PC-3 (cell line): ENCODE measurements at regions not wholly inside any gene's neighbourhood (a gene's known extent, or its start where the extent isn't known, plus 50 kb on each side); places are given as distances from the start of the nearest gene placed in this dataset.

Source experiments
- ATAC-seq: fragments of 200-7000 bp; cut with Tn5 transposase; 2 replicates; pipeline ENCODE4 v1.9.1; 2020; ENCODE audit warnings: mild to moderate bottlenecking, moderate library complexity
- BruUV-seq: library from RNA; stranded (reverse); fragments of 400-500 nt; replicated peaks from 2 replicates; lab custom pipeline; 2021; lab: Mats Ljungman, UMichigan
- CTCF ChIA-PET: fragments of 300-600 bp; sonication (Branson Sonifier 250); formaldehyde crosslinking; loops from one replicate; lab custom pipeline; 2022; ENCODE audit warnings: antibody characterized with exemption; lab: Charles Lee
- POLR2A ChIA-PET: fragments of 300-600 bp; sonication (Branson Sonifier 250); formaldehyde crosslinking; loops from one replicate; lab custom pipeline; 2022; ENCODE audit warnings: antibody characterized with exemption; ENCODE audit not compliant: unreplicated experiment; lab: Charles Lee
- DNase-seq: peaks from one replicate; pipeline ENCODE4 v3.0.0-alpha.2; 2015
- H2AFZ ChIP-seq: fragments of 300-600 bp; sonication (generic); 2 replicates; pipeline ENCODE4 v1.6.0; 2016; ENCODE audit warnings: antibody characterized with exemption, low read length
- H3F3A ChIP-seq: fragments of 300-600 bp; sonication (generic); one replicate; pipeline ENCODE4 v1.6.0; 2017; ENCODE audit warnings: antibody characterized with exemption, low read length, control low read depth, mild to moderate bottlenecking; ENCODE audit not compliant: unreplicated experiment
- H3K27ac ChIP-seq: fragments of 300-600 bp; sonication (generic); 2 replicates; pipeline ENCODE4 v1.5.1; 2016; ENCODE audit warnings: mild to moderate bottlenecking, low read length
- H3K27me3 ChIP-seq: fragments of 300-600 bp; sonication (generic); 2 replicates; pipeline ENCODE4 v1.6.1; 2016; ENCODE audit warnings: low read length, mixed read lengths
- H3K36me3 ChIP-seq: fragments of 300-600 bp; sonication (generic); 2 replicates; pipeline ENCODE4 v1.6.1; 2016; ENCODE audit warnings: low read depth, mixed run types, low read length, mixed read lengths
- H3K4me1 ChIP-seq: fragments of 300-600 bp; sonication (generic); 2 replicates; pipeline ENCODE4 v1.5.1; 2016; ENCODE audit warnings: low read length; ENCODE audit not compliant: insufficient read depth
- H3K4me2 ChIP-seq: fragments of 300-600 bp; sonication (generic); 2 replicates; pipeline ENCODE4 v1.6.0; 2016; ENCODE audit warnings: low read length
- H3K4me3 ChIP-seq: fragments of 300-600 bp; sonication (generic); 2 replicates; pipeline ENCODE4 v1.5.1; 2016; ENCODE audit warnings: mild to moderate bottlenecking, low read length, mixed read lengths
- H3K79me2 ChIP-seq: fragments of 300-600 bp; sonication (generic); 2 replicates; pipeline ENCODE4 v1.6.1; 2017; ENCODE audit warnings: low read length, mixed read lengths
- H3K9ac ChIP-seq: fragments of 300-600 bp; sonication (generic); 2 replicates; pipeline ENCODE4 v1.6.0; 2016; ENCODE audit warnings: mild to moderate bottlenecking, low read length
- H3K9me2 ChIP-seq: fragments of 300-600 bp; sonication (generic); replicated peaks from 2 replicates; pipeline ENCODE4 v1.6.1; 2016; ENCODE audit warnings: mixed run types, low read length, mixed read lengths
- H3K9me3 ChIP-seq: fragments of 300-600 bp; sonication (generic); 2 replicates; pipeline ENCODE4 v1.6.1; 2016; ENCODE audit warnings: low read length, mixed read lengths
- H4K20me1 ChIP-seq: fragments of 300-600 bp; sonication (generic); 2 replicates; pipeline ENCODE4 v1.6.1; 2016; ENCODE audit warnings: low read length, mixed read lengths
- CTCF ChIP-seq: fragments of 300-600 bp; sonication (generic); conservative IDR thresholded peaks from 2 replicates; pipeline ENCODE4 v1.5.1; 2017; ENCODE audit warnings: antibody characterized with exemption, low read depth, mild to moderate bottlenecking, low read length
- EZH2 ChIP-seq: fragments of 300-600 bp; sonication (generic); IDR thresholded peaks from one replicate; pipeline ENCODE4 v1.6.1; 2017; ENCODE audit warnings: antibody characterized with exemption, mild to moderate bottlenecking, low read length; ENCODE audit not compliant: unreplicated experiment
- EZH2phosphoT487 ChIP-seq: fragments of 300-600 bp; sonication (generic); IDR thresholded peaks from 2 replicates; pipeline ENCODE4 v1.6.1; 2018; ENCODE audit warnings: mild to moderate bottlenecking, antibody characterized with exemption, low read length, borderline replicate concordance
- intact Hi-C: fragments of 100-400 bp; cut with micrococcal nuclease; formaldehyde crosslinking; loops from 2 replicates; pipeline ENCODE4 v1.9.0; 2023

DNA sequence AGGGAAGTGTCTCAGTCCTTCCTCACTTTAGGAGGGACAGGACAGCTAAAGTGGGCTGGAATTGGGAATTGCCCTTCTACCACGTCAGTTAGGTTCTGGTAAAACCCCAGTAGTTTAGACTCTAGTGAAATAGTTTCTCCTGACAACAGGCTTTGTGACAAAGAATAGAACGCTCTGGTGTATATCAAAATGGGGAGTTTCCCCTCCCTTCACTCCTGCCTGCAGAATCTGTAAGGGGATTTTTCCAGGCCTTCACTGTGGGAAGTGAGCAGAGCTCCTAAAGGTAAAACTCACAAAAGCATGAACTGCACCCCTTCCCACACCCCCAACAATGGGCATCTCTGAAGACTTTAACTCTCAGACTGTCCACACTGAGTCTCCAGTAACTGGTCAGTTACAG, 460.9 kb upstream of the LRRC4C start:
- H4K20me1 ChIP-seq: no peaks in the 10 kb centered on the region
- no peak overlapping the region for H3K4me3 ChIP-seq
- POLR2A ChIA-PET: interaction anchor here (0.6 kb wide), 1 partner anchor 15 kb away, joined by 3 read pairs; no protein-coding TSS in a partner anchor
- no peaks in the 10 kb centered on the region for H3K27me3 ChIP-seq
- H3K9ac ChIP-seq: no peak overlapping the region
- BruUV-seq: no TSS peak
- no peak overlapping the region for H3K27ac ChIP-seq
- CTCF ChIA-PET: no interaction called here
- H3K9me3 ChIP-seq: no peaks in the 10 kb centered on the region
- H2AFZ ChIP-seq: no peak overlapping the region
- H3F3A ChIP-seq: no peaks in the 10 kb centered on the region
- no peak overlapping the region for H3K4me2 ChIP-seq
- ATAC-seq (no peak), DNase-seq (no peak)
- H3K79me2 ChIP-seq: no peaks in the 10 kb centered on the region
- H3K4me1 ChIP-seq: no peaks in the 10 kb centered on the region
- H3K9me2 ChIP-seq: no peaks in the 10 kb centered on the region
- intact Hi-C loops: no loop called here
- TF ChIP-seq EZH2phosphoT487: no peak
- no peak for TF ChIP-seq EZH2
- TF ChIP-seq CTCF: no peak
- no peaks in the 10 kb centered on the region for H3K36me3 ChIP-seq

- TF ChIP-seq CTCF (no peak), EZH2phosphoT487 (no peak), EZH2 (no peak)
- intact Hi-C loops: no loop called here
- ChIA-PET CTCF (no interaction called here), POLR2A (no interaction called here)
- Histone ChIP-seq H3K4me2 (no peak overlapping the region), H3F3A (no peaks in the 10 kb centered on the region), H4K20me1 (no peaks in the 10 kb centered on the region), H3K4me3 (no peak overlapping the region), H3K79me2 (no peaks in the 10 kb centered on the region), H3K27me3 (no peaks in the 10 kb centered on the region), H3K9me2 (no peaks in the 10 kb centered on the region), H3K9me3 (no peaks in the 10 kb centered on the region), H3K27ac (no peak overlapping the region), H3K36me3 (no peaks in the 10 kb centered on the region), H3K4me1 (no peaks in the 10 kb centered on the region), H3K9ac (no peak overlapping the region), H2AFZ (no peak overlapping the region)
- no TSS peak for BruUV-seq
- no peak for DNase-seq
- ATAC-seq: no peak
Measured at GRCh38 chr11:41921746-41922390, 462.4 kb upstream of the LRRC4C start.

DNA sequence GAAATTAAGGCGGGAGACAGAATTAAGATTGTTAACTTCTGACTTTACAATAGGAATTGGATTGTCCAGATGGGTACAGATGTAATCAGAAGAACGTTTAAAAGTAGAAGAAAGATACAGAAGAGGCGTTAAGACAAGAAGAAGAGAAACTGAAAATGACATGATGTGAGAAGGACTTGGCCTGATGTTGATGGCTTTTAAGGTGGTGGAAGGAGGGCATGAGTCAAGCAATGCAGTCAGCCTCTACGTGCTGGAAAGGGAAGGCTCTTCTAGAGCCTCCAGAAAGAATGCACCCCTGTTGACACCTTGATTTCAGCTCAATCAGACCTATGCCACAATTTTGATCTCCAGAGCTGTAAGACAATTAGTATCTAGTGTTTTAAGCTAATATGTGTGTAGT, 466.9 kb upstream of the LRRC4C start:
- DNase-seq: no peak
- H3K9me3 ChIP-seq: no peaks in the 10 kb centered on the region
- POLR2A ChIA-PET: no interaction called here
- no peak overlapping the region for H2AFZ ChIP-seq
- H3K27me3 ChIP-seq: no peaks in the 10 kb centered on the region
- no peak overlapping the region for H3K4me2 ChIP-seq
- no peak overlapping the region for H3K9ac ChIP-seq
- no peaks in the 10 kb centered on the region for H3K79me2 ChIP-seq
- intact Hi-C loops: no loop called here
- no TSS peak for BruUV-seq
- no peak overlapping the region for H3K27ac ChIP-seq
- no peaks in the 10 kb centered on the region for H4K20me1 ChIP-seq
- H3F3A ChIP-seq: no peaks in the 10 kb centered on the region
- no peak for ATAC-seq
- no peak overlapping the region for H3K4me3 ChIP-seq
- H3K36me3 ChIP-seq: no peaks in the 10 kb centered on the region
- H3K9me2 ChIP-seq: no peaks in the 10 kb centered on the region
- CTCF ChIA-PET: no interaction called here
- no peak for TF ChIP-seq CTCF
- TF ChIP-seq EZH2phosphoT487: no peak
- no peak for TF ChIP-seq EZH2
- no peaks in the 10 kb centered on the region for H3K4me1 ChIP-seq
